Liver (tissue), 8 donors: ENCODE measurements at regions not wholly inside any gene's neighbourhood (a gene's known extent, or its start where the extent isn't known, plus 50 kb on each side); places are given as distances from the start of the nearest gene placed in this dataset.

ENCODE experiments used
- DNase-seq: peaks from one replicate; pipeline ENCODE4 v3.0.0-alpha.2; 2017; ENCODE audit warnings: low spot score
- H3K27ac ChIP-seq, 2 donors: one replicate each; pipeline ENCODE4 v1.7.0; 2013; ENCODE audit warnings: inconsistent platforms in 2 of 2, low read length in 2 of 2, control low read depth in 1 of 2, low read depth in 1 of 2, mild to moderate bottlenecking in 1 of 2
- H3K27me3 ChIP-seq, 4 donors: one replicate each; pipeline versions ENCODE4 v1.6.1 to v1.7.0; 2013; ENCODE audit warnings: low read length in 3 of 4, inconsistent platforms in 1 of 4, mild to moderate bottlenecking in 1 of 4, moderate library complexity in 1 of 4; ENCODE audit not compliant: control insufficient read depth in 4 of 4, insufficient read depth in 4 of 4
- H3K36me3 ChIP-seq, 4 donors: one replicate each; pipeline versions ENCODE4 v1.6.1 to v1.7.0; 2013; ENCODE audit warnings: low read length in 3 of 4, mild to moderate bottlenecking in 3 of 4, low read depth in 1 of 4, moderate library complexity in 1 of 4; ENCODE audit not compliant: control insufficient read depth in 4 of 4, insufficient read depth in 3 of 4
- H3K4me1 ChIP-seq, 4 donors: one replicate each; pipeline versions ENCODE4 v1.6.1 to v1.7.0; 2013; ENCODE audit warnings: low read length in 3 of 4, mild to moderate bottlenecking in 3 of 4, moderate library complexity in 1 of 4; ENCODE audit not compliant: control insufficient read depth in 4 of 4, insufficient read depth in 4 of 4
- H3K4me3 ChIP-seq, 3 donors: one replicate each; pipeline versions ENCODE4 v1.6.1 to v1.7.0; 2013; ENCODE audit warnings: low read length in 3 of 3, control low read depth in 1 of 3, low read depth in 1 of 3, mild to moderate bottlenecking in 1 of 3
- H3K9ac ChIP-seq, 2 donors: one replicate each; pipeline ENCODE4 v1.7.0; 2013; ENCODE audit warnings: low read length in 2 of 2, mild to moderate bottlenecking in 2 of 2, moderate library complexity in 2 of 2, control low read depth in 1 of 2, low read depth in 1 of 2
- H3K9me3 ChIP-seq, 4 donors: one replicate each; pipeline versions ENCODE4 v1.6.1 to v1.7.0; 2013; ENCODE audit warnings: low read length in 3 of 4; ENCODE audit not compliant: control insufficient read depth in 4 of 4
- EGR1 ChIP-seq, 2 donors: IDR thresholded peaks; 2 replicates each; pipeline ENCODE4 v1.6.1; 2016 to 2018; ENCODE audit warnings: antibody characterized with exemption in 2 of 2, low read depth in 2 of 2
- FOXA1 ChIP-seq: IDR thresholded peaks from 2 replicates; pipeline ENCODE4 v1.6.1; 2016; ENCODE audit warnings: antibody characterized with exemption
- FOXA2 ChIP-seq: IDR thresholded peaks from 2 replicates; pipeline ENCODE4 v1.6.1; 2016; ENCODE audit warnings: antibody characterized with exemption
- GABPA ChIP-seq, 2 donors: IDR thresholded peaks in 1 of 2; conservative IDR thresholded peaks in 1 of 2; 2 replicates each; pipeline ENCODE4 v1.6.1; 2016; ENCODE audit warnings: antibody characterized with exemption in 2 of 2, mild to moderate bottlenecking in 1 of 2, moderate library complexity in 1 of 2
- HNF4A ChIP-seq, 2 donors: conservative IDR thresholded peaks; 2 replicates each; pipeline ENCODE4 v1.6.1; 2016; ENCODE audit warnings: antibody characterized with exemption in 2 of 2, mild to moderate bottlenecking in 2 of 2
- HNF4G ChIP-seq: IDR thresholded peaks from 2 replicates; pipeline ENCODE4 v1.6.1; 2016; ENCODE audit warnings: antibody characterized with exemption
- JUND ChIP-seq, 2 donors: IDR thresholded peaks; 2 replicates each; pipeline ENCODE4 v1.6.1; 2016; ENCODE audit warnings: antibody characterized with exemption in 2 of 2
- NR2F2 ChIP-seq: IDR thresholded peaks from 2 replicates; pipeline ENCODE4 v1.6.1; 2016; ENCODE audit warnings: antibody characterized with exemption
- RAD21 ChIP-seq, 2 donors: IDR thresholded peaks; 2 replicates each; pipeline ENCODE4 v1.6.1; 2016; ENCODE audit warnings: antibody characterized with exemption in 2 of 2, mild to moderate bottlenecking in 2 of 2
- RXRA ChIP-seq, 2 donors: IDR thresholded peaks; 2 replicates each; pipeline ENCODE4 v1.6.1; 2017 to 2018; ENCODE audit warnings: antibody characterized with exemption in 2 of 2, mild to moderate bottlenecking in 1 of 2
- SP1 ChIP-seq: IDR thresholded peaks from 2 replicates; pipeline ENCODE4 v1.6.1; 2018; ENCODE audit warnings: antibody characterized with exemption, mild to moderate bottlenecking
- TAF1 ChIP-seq: conservative IDR thresholded peaks from 2 replicates; pipeline ENCODE4 v1.6.1; 2016; ENCODE audit warnings: antibody characterized with exemption, mild to moderate bottlenecking
- YY1 ChIP-seq: IDR thresholded peaks from 2 replicates; pipeline ENCODE4 v1.6.1; 2016; ENCODE audit warnings: antibody characterized with exemption, mild to moderate bottlenecking
- WGBS: extraction: QIAGEN DNeasy Blood & Tissue Kit; methylation state at CpG from one replicate; pipeline ENCODE4 v1.1.7; 2013; 5-methylcytosine and 5-hydroxymethylcytosine counted together
- TF ChIP-seq, protein P1 (sequence below): IDR thresholded peaks from 2 replicates; pipeline ENCODE4 v1.6.1; 2016; ENCODE audit warnings: antibody characterized with exemption
- TF ChIP-seq, protein P2 (sequence below): IDR thresholded peaks from 2 replicates; pipeline ENCODE4 v1.6.1; 2016; ENCODE audit warnings: antibody characterized with exemption
- TF ChIP-seq, protein P3 (sequence below): fragments of 150-350 bp; IDR thresholded peaks from 2 replicates; pipeline ENCODE4 v1.5.1; 2017; ENCODE audit warnings: improper control_type of control experiment, low read depth, low read length; ENCODE audit not compliant: missing input control
- TF ChIP-seq, protein P4 (sequence below): IDR thresholded peaks from 2 replicates; pipeline ENCODE4 v1.6.1; 2016; ENCODE audit warnings: antibody characterized with exemption, mild to moderate bottlenecking
- TF ChIP-seq, protein P5 (sequence below): IDR thresholded peaks from 2 replicates; pipeline ENCODE4 v1.6.1; 2016; ENCODE audit warnings: antibody characterized with exemption
- donor health status: healthy.
- donor health status: healthy.
- donor health status: healthy.
- donor health status: healthy.
- donor health status: healthy.

DNA sequence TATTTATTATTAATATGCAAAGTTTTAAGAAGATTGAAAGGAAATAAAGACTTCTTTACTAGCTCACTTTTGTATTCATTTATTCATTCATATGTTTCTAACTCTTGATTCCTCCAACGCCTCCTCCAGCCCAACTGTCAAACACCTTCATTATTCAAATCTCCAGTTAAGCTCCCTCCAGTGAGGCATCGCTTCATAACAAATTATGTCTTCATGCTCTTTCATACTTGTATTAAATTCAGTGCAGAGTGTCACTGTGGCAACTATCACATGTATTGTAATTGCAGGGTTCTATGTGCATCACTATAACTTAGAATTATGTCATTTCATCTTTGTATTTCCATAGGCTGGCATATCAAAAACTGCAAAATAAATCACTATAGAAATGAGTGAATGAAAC is 1394.2 kb upstream of the PCDH7 start (continued):
- TF ChIP-seq, protein P1, sequence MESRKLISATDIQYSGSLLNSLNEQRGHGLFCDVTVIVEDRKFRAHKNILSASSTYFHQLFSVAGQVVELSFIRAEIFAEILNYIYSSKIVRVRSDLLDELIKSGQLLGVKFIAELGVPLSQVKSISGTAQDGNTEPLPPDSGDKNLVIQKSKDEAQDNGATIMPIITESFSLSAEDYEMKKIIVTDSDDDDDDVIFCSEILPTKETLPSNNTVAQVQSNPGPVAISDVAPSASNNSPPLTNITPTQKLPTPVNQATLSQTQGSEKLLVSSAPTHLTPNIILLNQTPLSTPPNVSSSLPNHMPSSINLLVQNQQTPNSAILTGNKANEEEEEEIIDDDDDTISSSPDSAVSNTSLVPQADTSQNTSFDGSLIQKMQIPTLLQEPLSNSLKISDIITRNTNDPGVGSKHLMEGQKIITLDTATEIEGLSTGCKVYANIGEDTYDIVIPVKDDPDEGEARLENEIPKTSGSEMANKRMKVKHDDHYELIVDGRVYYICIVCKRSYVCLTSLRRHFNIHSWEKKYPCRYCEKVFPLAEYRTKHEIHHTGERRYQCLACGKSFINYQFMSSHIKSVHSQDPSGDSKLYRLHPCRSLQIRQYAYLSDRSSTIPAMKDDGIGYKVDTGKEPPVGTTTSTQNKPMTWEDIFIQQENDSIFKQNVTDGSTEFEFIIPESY, result no peak
- TF ChIP-seq HNF4G (no peak), SP1 (no peak), HNF4A (conservative IDR thresholded peaks at IDR 0.05) (no peak), FOXA1 (no peak), EGR1 (IDR thresholded peaks at IDR 0.05; ENCODE audit: low read depth in 2 of 2) (no peak)
- TF ChIP-seq, protein P2, sequence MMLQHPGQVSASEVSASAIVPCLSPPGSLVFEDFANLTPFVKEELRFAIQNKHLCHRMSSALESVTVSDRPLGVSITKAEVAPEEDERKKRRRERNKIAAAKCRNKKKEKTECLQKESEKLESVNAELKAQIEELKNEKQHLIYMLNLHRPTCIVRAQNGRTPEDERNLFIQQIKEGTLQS, result no peak
- TF ChIP-seq, protein P3, sequence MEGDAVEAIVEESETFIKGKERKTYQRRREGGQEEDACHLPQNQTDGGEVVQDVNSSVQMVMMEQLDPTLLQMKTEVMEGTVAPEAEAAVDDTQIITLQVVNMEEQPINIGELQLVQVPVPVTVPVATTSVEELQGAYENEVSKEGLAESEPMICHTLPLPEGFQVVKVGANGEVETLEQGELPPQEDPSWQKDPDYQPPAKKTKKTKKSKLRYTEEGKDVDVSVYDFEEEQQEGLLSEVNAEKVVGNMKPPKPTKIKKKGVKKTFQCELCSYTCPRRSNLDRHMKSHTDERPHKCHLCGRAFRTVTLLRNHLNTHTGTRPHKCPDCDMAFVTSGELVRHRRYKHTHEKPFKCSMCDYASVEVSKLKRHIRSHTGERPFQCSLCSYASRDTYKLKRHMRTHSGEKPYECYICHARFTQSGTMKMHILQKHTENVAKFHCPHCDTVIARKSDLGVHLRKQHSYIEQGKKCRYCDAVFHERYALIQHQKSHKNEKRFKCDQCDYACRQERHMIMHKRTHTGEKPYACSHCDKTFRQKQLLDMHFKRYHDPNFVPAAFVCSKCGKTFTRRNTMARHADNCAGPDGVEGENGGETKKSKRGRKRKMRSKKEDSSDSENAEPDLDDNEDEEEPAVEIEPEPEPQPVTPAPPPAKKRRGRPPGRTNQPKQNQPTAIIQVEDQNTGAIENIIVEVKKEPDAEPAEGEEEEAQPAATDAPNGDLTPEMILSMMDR, result no peak

DNA sequence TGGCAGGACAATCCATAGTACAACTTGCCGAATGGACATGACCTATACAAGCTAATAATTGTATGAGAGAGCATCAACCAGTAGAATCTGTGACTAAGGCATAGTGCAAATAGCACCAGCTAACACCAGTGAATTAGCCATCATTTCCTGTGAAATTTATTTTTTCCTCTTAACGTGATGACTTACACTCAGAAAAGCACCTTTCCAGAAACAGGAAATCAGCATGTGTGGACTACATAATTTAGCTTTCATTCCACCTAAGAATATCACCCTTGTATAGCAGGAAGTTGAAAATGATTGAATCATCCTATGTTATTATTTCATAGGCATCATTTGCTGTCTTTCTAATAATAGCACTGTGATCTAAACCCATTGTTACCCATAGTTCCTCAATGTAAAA is 1393.4 kb upstream of the PCDH7 start:
- no peaks in the 10 kb centered on the region for H3K27me3 ChIP-seq
- H3K36me3 ChIP-seq, result no peaks in the 10 kb centered on the region
- no peak overlapping the region for H3K27ac ChIP-seq
- no peak for DNase-seq
- H3K9me3 ChIP-seq, result no peaks in the 10 kb centered on the region
- no peak overlapping the region for H3K9ac ChIP-seq
- TF ChIP-seq HNF4G (no peak), EGR1 (IDR thresholded peaks at IDR 0.05; ENCODE audit: low read depth in 2 of 2) (no peak), YY1 (no peak), JUND (IDR thresholded peaks at IDR 0.05) (no peak), FOXA1 (no peak), SP1 (no peak), FOXA2 (no peak), GABPA (IDR thresholded peaks at IDR 0.05 in 1 of 2, conservative IDR thresholded peaks at IDR 0.05 in 1 of 2) (no peak), RAD21 (IDR thresholded peaks at IDR 0.05) (no peak), NR2F2 (no peak), TAF1 (no peak), RXRA (IDR thresholded peaks at IDR 0.05) (no peak), HNF4A (conservative IDR thresholded peaks at IDR 0.05) (no peak)
- TF ChIP-seq, protein P2, result no peak
- TF ChIP-seq, protein P4, sequence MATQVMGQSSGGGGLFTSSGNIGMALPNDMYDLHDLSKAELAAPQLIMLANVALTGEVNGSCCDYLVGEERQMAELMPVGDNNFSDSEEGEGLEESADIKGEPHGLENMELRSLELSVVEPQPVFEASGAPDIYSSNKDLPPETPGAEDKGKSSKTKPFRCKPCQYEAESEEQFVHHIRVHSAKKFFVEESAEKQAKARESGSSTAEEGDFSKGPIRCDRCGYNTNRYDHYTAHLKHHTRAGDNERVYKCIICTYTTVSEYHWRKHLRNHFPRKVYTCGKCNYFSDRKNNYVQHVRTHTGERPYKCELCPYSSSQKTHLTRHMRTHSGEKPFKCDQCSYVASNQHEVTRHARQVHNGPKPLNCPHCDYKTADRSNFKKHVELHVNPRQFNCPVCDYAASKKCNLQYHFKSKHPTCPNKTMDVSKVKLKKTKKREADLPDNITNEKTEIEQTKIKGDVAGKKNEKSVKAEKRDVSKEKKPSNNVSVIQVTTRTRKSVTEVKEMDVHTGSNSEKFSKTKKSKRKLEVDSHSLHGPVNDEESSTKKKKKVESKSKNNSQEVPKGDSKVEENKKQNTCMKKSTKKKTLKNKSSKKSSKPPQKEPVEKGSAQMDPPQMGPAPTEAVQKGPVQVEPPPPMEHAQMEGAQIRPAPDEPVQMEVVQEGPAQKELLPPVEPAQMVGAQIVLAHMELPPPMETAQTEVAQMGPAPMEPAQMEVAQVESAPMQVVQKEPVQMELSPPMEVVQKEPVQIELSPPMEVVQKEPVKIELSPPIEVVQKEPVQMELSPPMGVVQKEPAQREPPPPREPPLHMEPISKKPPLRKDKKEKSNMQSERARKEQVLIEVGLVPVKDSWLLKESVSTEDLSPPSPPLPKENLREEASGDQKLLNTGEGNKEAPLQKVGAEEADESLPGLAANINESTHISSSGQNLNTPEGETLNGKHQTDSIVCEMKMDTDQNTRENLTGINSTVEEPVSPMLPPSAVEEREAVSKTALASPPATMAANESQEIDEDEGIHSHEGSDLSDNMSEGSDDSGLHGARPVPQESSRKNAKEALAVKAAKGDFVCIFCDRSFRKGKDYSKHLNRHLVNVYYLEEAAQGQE, result no peak
- TF ChIP-seq, protein P3, result no peak
- TF ChIP-seq, protein P5, sequence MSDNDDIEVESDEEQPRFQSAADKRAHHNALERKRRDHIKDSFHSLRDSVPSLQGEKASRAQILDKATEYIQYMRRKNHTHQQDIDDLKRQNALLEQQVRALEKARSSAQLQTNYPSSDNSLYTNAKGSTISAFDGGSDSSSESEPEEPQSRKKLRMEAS, result no peak
- TF ChIP-seq, protein P1, result no peak
- WGBS, result 62% methylated on average over 2 of the region's 2 CpGs
- no peak overlapping the region for H3K4me3 ChIP-seq
- H3K4me1 ChIP-seq, result no peaks in the 10 kb centered on the region
